Stimulated activated CD8-positive, alpha-beta memory T cell treated with anti-CD3 and anti-CD28 coated beads, Interleukin-12 subunit alpha, Interleukin-12 subunit beta, amount 100 ng/mL, for 1 hour (primary cell): ENCODE measurements at regions not wholly inside any gene's neighbourhood (a gene's known extent, or its start where the extent isn't known, plus 50 kb on each side); places are given as distances from the start of the nearest gene placed in this dataset.
A peak's percentile ranks its signal among the peaks of the same experiment; 100 is the strongest.

Source experiments
- DNase-seq: peaks from one replicate; pipeline ENCODE4 v3.0.0-alpha.2; 2020; ENCODE audit warnings: low read depth

DNA sequence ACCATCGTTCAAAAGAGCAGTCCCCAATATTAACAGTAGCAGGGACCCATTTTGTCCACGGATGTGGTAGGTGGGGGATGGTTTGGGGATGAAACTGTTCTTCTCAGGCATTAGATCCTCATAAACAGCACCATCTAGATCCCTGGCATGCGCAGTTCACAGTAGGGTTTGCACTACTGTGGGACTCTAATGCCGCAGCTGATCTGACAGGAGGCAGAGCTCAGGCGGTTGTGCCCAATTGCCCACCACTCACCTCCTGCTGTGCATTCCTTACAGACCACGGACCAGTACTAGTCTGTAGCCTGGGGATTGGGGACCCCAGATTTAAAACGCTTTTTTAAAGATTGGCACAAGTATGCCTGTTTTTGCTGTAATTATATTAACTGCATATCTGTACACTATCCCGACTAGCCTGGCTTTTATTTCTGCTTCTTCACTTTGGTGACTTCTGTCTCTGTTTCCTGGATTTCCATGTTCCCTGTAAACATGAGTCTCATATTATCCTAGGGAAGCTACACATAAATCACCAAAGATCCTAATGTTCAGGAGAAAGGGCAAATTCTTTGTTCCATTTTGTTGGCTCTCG, 163.3 kb upstream of the AKR1E2 start:
- no peak for DNase-seq

DNA sequence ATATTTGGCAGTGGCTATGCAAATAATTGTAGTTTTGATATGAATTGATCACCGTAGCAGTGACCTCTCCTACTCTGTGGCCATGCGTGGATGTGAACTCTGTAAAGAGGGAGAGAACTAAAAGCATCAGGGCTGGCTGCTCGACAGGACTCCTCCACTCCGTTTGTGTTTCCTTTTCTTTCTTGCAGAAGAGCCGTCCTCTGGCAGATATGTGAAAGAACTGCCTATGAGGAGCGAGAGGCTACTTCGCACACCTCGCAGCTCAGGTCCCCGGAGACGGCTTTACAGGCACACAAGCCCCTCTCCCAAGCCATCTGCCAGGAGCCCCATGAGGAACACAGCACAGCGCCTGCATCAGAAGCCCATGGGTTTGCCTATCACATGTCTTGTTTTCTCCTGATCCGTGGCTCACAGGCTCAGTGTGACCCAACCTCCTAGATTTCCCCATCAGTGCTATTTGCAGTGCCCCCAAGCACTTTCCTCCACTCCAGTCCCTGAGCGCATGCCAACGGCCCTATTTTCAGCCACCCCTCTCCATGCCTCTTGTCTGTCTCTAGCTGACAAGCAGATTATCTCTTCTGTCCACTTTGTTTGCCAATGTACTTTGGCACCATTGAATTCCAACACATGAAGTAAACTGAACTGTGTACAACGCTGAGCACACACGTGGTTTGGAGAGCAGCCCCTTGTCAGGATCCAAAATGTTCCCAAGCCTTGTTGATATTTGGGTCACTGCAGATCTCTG, 164.3 kb upstream of the AKR1E2 start:
- DNase-seq = no peak

DNA sequence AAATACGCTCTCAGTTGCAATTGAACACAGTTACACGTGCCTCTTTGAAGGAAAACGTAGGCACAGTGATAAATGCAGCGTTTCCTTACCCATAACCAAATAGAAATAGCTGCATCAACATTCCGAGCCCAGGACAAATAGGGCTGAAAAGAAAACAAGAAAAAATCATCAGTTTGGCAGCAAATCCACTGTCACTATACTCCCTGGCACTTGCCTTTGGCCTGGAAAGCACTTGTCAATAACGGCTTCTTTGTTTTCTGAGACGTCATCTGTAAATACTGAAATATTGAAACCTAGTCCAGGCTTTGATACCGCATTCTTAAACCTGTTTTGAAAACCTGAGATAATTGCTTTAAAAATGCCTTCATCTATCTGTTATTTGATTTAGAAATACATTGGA, 167.2 kb upstream of the AKR1E2 start:
- DNase-seq = no peak

DNA sequence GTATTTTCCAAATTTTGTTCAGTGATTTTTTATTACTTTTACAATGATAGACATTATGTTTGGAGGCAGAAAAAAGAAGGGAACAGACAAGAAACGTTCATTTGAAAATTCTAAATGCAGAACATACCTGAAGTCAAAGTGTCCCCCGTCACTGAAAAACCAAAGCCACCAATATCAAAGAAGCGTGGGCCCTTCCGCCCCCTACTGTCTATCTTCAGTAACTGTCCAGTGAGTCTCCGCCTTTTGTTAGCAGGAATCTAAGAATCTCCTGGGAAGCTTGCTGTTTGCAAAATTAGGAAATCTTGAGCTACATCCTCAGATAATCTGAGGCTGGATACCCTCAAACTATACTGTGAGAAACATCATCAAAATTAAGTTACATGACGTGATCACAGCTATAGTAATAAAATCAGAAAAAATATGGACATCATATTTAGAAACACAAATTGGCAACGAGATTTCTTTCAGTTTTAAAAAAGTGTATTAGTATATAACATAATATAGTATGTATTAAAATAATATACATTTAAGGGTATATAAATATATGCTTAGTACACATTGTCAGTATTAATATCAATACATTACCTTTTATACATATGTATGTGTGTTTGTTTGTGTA, 169.3 kb upstream of the AKR1E2 start:
- DNase-seq = peak; percentile 16

DNA sequence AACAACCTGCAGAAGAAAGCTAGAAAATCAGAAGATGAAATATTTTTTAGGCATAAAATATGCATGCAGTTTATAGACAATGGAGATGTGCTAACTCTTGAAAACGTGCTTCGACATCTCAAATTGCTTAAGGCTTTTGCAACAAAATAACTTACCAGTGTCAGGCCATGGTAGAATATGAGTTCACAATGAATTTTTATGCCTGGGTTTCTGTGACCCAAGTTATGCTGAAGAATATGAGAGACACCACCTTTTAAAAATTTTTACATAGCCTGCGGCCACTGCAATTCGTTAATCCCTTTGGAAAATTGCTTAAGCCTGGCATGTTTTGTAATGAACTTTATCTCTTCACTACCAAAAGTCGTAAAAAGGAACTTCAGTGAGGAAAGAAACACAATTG, 170.1 kb upstream of the AKR1E2 start:
- no peak for DNase-seq

DNA sequence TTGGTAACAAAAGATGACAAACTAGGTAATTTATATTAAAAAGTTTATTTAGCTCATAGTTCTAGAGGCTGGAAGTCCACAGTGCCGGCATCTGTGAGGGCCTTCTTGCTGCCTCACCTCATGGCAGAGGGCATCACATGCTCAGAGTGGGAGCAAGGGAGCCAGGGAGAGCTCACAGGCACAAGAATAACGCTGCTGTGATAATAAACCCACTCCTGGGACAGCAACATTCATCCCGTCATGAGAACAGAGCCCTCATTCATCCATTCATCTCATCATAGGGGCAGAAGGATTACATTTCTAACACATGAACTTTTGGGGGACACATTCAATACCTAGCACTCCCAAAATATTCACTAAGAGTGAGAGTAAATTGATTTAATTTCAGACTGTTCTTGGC, 170.6 kb upstream of the AKR1E2 start:
- DNase-seq = no peak

DNA sequence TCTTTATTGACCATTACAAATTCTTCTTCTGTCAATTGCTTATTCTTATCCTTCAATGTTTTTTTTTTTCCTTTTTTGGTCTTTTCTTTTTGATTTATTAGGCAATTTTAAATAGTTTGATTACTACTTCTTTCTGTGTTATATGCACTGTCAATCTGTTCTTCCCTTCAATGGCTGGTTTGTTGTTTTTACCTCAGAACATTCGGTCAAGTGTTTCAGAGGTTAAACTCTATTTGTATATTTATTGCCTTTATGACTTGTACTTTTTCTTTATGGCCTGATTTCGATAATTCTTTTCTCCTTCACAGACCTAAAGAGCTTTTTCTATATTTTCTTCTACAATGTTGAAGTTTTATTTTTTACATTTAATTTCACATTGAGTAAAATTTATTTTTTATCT, 171.5 kb upstream of the AKR1E2 start:
- no peak for DNase-seq

DNA sequence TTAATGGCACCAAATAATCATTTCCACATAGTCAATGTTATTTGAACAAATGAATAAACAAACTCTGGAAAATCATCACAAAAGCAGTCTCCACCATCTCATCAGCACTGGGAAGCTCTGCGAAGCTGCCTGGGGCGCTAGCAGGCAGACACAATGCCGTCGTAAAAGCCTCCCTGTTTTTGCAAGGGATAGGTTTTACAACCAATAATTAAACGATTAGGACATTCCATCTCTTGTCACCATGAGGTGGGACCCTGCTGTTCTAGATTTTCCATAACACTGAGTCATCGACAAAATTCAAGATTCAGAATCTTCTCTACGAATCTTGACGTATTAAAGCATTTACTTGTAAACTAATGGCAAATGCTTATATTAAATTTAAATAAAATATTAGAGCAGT, 172.8 kb upstream of the AKR1E2 start:
- no peak for DNase-seq

DNA sequence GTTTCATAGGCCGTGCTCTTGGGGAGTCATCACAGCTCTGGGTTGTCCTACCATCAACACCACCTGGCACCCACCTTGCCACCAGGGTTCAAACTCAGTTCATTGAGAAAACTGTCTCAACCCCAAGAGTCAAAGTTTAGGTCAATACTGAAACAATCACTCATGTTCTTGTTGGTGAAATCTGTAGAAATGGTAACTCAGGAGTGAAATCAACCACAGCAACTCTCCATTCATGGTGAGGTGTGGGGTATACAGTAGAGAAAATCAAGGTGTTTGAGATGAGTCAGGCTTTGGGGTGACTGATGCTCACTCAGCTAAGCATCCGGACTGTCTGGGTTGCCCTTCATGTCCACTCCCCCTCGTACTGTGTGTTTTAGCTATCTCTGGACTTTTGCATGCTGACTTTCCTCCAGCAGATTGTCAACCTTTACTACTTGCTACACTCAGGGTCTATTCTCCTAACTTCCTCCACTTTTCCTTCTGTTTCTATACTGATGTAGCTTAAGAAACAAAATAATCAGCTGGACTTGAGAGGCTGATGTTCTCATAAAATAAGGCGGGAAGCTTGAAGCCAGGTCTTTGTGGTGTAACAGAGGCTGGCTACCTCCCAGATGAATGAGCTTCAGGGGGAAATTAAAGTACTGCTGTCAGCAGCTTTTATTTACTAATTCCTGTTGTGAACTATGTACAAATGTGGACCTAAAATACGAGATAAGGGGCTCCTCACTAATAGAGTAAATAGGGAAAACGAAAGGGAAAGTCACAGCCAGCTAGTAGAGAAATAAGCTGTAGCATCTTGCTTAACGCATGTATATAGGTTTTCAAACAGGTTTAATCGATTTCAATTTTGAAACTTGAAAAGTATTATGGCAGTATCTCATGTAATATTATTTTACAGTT, 173.6 kb upstream of the AKR1E2 start:
- no peak for DNase-seq

DNA sequence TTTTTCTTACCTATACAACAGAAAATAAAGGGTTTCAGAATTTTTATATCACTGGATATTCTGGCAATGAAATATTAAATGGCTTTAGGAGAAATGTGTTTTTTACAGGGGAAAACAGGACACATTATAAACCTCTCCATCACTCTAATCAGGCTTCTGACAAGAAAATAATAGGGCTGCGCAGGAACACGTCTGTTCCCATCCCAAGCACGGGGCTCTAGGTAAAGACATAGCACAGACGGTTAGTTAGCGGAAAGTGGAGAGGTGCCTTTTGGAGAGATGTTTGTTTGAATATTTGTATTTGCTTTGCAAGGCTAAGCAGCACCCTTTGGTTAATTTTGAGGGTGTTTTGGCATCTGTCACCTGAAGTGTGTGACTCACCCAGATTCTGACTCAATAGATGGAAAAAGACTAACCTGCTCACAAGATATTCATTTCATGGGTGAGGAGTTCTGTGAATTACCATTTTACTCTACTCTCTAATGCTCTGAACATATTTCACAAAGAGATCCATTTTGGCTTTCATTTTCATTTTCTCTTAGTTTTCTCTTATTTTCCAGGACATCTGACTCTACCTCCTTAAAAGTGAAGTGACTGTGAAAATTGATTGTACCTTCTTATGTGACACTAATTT, 174.5 kb upstream of the AKR1E2 start:
- no peak for DNase-seq

DNA sequence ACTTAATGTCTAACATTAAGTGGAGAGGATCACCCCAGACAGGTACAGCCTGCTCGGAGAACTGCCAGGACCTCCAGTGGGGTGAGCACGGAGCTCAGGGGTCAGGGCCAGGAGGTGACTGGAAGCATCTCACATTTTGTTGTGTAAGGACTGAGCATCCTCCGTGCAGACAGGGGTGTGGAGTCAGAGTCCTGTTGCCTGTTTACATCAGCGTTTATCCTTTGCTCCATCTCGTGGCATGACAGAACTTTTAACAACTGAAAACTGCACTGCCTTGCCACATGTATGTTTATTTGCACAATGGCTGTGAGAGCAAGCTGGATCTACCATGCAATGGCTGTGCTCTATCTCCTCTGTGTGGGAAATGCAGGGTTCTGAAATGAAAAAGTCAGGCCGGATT, 175.4 kb upstream of the AKR1E2 start:
- DNase-seq = no peak

DNA sequence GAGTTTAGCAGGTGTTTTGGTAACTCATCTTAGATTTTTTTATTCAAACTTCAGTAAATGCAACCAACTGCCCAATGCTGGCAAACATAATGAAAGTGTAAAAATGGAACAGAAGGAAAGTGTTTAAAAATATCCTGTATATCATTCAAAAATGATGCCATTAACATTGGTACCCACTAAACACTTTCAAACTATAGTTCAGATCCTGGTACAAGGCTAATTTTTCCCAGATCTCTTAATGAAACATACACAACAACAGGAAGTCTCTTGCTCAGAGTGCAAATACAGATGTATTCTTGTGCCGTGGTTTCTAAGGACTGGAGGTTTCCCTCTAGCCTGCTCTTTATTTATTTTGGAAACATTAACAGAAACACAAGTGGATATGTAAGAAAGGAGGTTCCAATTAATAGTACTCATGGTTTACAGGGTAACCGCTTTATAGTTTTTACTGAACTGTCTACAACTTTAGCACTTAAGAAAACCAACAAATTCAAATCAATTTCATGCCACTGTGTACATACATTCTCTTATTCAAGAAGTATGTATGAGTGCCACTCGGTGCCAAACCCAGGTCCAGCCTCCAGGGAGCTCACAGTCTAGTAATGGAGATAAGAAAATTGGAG, 176.0 kb upstream of the AKR1E2 start:
- no peak for DNase-seq

DNA sequence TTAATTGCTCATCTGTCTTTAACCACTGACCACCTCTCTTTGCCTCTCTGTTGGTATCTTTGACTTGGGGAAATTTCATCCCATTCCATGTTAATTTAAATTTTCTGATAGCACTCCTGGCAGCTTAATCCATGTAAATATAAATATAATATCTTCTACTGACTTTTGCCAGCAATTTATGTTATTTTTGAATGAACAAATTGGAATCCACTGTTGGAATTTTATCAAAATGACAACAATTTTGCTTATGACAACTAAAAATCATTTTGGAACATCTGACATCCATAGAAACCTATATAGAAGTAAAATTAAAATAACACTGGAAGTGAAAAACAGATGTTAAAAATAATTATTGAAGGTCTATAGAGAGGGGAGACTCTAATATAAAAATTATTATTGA, 176.5 kb upstream of the AKR1E2 start:
- no peak for DNase-seq

DNA sequence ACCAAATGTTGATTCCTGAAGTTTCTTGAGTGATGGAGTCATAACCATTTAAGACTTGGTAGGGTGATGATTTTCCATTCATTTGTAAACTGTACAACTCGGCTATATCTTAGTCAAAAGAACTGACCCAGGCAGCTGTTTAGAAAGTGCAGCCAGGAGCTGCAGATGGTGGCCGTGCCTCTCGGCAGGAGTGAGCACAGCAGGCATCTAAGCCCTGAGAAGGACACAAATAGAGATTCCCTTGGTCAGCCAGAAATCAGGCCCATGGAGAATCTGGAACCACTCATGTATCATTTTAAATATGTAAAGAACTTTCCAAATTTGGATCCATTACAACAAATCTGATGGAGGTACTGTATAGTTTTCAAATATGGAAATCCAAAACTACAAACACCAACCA, 177.0 kb upstream of the AKR1E2 start:
- DNase-seq = no peak

DNA sequence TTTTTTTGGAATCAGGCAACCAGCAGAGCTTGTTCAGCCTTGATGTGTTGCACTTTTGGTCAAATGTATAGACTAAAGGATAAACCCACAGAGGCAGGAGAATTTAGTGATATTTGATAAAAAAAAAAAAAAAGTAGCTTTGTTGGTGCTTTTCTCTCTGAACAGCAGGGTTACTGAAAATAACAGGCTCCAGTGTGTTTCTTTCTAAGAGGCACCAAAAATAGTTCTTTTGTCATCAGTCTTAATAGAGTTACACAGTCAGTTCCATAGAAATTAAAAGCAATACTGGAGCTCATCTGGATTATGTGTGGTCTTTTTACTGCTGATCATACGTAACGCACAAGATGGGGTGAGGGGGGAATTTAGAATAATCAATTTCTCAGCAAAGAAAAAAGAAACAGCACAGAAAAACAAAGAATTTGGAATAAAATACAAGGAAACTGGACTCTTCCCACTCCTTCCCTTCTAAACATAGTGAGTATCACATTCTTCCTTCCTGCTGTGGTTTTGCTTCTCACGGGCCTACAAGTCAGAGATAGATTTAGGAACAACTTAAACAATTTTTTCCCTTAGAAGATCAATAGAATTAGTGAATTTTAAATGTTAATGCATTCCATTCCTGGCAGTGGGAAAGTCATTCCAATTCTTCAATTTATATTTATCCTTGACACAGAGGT, 178.8 kb upstream of the AKR1E2 start:
- no peak for DNase-seq

DNA sequence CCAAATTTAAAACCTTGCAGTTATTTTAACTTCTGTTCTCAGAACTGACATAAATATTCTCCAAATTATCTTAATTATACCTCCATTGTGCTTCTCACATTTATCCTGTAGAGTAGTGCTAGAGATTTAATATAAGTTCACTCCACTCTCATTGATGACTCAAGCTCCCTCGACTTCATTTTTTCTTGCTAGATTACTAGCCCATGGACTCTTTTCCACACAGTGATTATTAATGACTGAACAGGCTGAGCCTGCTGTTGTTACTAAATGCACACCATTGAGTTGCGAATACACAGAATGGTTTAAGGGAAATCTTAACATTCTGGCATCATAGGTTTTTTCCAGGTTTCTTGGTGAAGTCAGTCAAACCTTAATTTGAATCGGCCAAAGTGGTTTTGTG, 179.5 kb upstream of the AKR1E2 start:
- no peak for DNase-seq

DNA sequence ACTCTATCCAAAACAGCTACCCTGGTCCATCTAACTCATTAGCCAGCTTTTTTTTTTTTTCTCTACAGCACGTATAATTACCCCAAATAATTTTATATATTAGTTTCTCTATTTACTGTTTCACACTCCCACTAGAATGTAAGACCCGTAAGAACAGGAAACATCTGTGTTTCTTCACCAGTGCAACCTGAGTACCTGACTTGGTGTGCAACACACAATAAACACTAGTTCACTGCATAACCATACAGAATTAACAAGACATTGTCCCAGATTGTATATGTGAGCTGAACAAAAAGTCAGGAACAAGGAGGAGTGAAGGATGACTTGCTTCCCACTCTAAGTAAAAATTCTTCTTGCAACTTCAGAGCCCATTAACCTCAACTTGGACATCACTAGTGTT, 180.2 kb upstream of the AKR1E2 start:
- DNase-seq = no peak

DNA sequence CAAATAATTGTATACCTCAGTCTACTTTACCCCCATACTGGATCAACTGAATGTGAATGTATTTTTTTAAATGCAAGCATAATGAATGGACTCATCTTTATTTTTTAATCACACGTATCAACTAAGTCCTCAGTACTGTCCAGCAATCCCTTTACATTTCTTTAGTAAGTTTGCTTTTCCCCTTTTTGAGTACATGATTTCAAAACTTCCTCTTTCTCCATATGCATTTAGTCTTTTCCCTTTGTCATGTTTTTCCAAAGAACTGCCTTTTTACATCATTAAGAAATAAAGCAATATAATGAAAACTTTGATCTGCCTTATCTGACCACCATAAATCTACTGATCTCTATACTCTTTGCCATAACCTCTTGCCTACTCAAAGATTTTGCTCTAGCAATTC, 182.5 kb upstream of the AKR1E2 start:
- DNase-seq = no peak

DNA sequence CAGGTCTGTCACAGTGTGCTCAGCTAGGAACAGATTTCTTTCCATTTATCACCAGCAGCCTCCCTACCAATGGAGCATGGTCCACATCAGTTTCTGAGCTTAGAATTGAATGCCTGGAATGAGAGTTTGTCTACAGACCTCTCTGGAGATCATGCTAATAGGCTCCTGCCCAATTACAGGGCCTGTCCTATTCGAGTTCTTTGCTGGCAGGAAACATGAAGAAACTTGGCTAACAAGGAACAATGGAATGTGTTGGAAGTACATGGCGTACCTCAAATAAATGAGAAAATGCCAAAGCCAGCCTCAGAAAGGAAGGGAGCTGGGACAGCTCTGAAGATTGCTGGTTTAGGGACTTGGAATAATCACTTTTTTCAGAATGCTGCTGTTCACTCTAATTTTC, 186.0 kb upstream of the AKR1E2 start:
- no peak for DNase-seq

DNA sequence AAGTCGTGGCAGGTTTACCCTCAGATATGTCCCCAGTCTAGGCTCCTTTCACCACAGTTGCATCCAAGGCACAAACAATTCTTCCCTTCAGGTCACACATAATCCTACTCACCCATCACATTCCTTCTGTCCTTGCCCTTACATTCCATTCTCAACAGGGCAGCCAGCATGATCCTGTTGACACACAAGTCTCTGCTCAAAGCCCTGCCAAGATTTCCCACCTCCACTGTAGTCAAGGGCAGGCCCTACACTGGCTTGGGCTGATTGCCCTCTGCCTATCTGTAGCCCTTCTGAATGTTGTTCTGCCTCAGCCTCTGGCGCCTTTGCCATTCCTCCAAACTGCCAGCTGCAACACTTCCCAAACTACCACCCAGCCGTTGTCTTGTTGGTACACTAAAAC, 187.9 kb upstream of the AKR1E2 start:
- DNase-seq = no peak

DNA sequence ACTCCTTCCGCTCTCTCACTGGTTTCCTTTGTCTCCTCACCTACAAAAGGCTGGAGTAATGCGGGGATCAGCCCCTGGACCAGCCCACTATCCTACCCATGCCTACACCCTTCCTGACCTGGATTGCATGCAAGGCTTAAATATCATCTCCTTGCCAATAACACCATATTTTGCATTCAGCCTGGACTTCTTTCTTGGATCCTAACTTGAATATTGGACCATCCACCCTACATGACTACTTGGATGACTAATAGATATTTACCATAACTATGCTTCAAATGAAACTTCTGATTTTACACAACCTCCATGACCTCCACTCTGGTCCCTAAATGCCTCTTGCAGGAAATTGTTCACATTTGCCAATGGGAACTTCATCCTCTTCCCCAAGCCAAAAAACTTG, 188.3 kb upstream of the AKR1E2 start:
- no peak for DNase-seq
